GM12874 (cell line): ENCODE measurements at regions not wholly inside any gene's neighbourhood (a gene's known extent, or its start where the extent isn't known, plus 50 kb on each side); places are given as distances from the start of the nearest gene placed in this dataset.

ENCODE experiments used
- TF ChIP-seq, protein P1 (sequence below): IDR thresholded peaks from 2 replicates; pipeline ENCODE4 v1.5.1; 2011; ENCODE audit warnings: low read depth, mild to moderate bottlenecking, control low read depth, low read length, moderate library complexity; ENCODE audit not compliant: insufficient read depth

GRCh38 chr4:38383646-38384121 lies 280.3 kb upstream of the KLF3 start:
- TF ChIP-seq, protein P1, sequence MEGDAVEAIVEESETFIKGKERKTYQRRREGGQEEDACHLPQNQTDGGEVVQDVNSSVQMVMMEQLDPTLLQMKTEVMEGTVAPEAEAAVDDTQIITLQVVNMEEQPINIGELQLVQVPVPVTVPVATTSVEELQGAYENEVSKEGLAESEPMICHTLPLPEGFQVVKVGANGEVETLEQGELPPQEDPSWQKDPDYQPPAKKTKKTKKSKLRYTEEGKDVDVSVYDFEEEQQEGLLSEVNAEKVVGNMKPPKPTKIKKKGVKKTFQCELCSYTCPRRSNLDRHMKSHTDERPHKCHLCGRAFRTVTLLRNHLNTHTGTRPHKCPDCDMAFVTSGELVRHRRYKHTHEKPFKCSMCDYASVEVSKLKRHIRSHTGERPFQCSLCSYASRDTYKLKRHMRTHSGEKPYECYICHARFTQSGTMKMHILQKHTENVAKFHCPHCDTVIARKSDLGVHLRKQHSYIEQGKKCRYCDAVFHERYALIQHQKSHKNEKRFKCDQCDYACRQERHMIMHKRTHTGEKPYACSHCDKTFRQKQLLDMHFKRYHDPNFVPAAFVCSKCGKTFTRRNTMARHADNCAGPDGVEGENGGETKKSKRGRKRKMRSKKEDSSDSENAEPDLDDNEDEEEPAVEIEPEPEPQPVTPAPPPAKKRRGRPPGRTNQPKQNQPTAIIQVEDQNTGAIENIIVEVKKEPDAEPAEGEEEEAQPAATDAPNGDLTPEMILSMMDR, result no peak

DNA sequence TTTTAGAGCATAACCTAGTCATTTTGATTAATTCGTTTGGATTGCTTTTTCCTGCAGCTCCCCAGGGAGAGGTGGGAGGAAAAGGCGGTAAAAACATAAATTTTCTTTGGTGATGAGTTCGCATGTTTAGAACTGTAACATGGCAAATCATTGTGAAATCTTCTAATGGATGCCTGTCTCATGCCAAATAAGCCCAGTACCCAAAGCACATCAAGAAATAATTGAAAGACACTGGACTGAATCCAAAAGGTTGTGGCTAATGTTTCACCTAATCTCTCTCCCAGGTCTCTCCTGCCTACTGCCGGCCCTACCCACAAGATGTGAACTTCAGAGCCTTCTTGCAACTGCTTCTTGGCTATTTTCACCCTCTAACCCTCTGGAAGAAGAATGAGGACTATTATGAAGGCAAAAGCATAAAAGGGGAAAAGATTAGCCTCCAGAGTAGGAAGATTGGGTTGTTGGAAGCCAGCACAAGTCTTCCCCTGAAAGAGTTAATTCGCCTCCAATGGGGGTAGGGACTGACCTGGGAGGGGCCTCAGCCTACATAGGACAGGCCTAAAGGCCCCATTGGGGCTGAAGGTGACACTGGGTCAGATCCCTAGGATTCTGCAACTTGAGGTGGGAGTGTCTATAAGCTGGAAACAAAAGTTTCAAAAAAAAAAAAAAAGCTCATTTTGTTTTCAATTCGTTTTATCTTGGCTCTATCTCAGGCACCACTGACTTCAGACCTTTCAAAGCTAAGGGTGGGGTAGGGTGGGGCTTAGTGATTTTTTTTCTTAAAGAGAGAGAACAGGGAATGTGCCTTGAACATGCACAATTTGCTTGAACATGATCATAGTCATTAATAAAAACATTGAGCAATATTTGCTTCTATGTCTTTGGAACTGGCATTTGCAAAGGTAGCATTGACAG lies 278.6 kb upstream of the KLF3 start:
- TF ChIP-seq, protein P1, result no peak

- TF ChIP-seq, protein P1, result no peak
Measured at GRCh38 chr4:38386005-38386551, 277.9 kb upstream of the KLF3 start.

- TF ChIP-seq, protein P1, result no peak
Measured at GRCh38 chr4:38386654-38387188, 277.3 kb upstream of the KLF3 start.

- TF ChIP-seq, protein P1, result no peak
Measured at GRCh38 chr4:38387348-38387747, 276.7 kb upstream of the KLF3 start.

DNA sequence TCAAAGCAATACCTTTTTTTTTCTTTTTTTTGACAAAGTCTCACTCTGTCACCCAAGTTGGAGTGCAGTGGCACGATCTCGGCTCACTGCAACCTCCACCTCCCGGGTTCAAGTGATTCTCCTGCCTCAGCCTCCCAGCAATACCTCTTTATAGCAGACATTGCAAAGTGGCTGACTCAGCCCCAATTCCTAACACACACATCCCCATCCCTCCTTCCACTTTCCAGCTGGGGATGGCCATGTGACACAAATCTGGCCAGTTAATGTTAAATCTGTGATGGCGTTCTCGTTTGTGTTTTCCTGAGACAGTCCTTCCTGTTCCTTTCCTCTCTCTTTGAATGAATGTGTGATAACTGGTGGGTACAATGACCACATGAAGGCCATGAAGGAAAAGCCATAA lies 276.2 kb upstream of the KLF3 start:
- TF ChIP-seq, protein P1, result no peak

DNA sequence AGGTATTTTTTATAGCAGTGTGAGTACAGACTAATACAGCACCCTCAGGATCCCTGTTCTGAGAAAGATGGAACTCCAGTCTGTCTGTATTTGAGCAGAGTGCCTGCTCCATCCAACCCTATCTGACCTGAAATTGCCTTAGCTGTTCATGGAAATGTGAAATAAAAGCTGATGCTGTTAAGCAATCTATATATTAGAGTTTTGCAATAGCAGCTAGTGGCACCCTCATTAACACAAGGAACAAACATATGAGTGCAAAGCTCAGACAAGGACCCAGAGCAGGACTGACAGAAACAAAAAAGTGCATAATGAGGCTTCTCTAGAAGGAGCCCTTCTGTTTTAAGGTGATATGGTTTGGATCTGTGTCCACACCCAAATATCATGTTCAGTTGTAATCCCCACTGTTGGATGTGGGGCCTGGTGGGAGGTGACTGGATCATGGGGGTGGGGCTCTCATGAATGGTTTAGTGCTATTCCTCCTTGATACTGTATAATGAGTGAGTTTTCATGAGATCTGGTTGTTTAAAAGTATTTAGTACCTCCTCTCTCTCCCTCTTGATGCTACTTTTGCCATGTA lies 272.9 kb upstream of the KLF3 start:
- TF ChIP-seq, protein P1, result no peak
